ENCODE measurements at regions not wholly inside any gene's neighbourhood (a gene's known extent, or its start where the extent isn't known, plus 50 kb on each side); places are given as distances from the start of the nearest gene placed in this dataset.
A peak's percentile ranks its signal among the peaks of the same experiment; 100 is the strongest.
"Not testable (repeated sequence)": the region's sequence is repeated elsewhere in the genome, so short reads cannot be mapped to it uniquely, and the experiment has no call there.

DNA sequence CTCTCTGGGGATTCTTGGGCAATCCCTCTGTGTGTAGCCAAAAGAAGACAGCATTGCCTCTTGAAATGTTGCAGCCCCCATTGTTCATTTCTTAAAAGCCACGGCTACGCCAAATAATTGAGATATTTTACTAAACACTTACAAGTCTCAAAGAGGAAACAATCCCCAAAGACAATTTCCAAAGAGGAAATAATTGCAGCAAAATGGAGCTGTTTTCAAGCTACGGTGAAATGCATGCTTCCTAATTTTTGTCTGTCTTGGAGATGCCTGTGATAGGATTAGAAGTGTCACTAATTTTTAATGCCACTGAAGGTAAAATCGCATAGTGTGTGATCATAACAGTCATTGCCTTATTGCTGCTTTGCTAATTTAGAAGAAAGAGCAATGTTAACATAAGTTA is 72.9 kb upstream of the NAMPT start:
- DNase-seq = no peak
- H3K4me1 Mint-ChIP-seq = no peaks in the 10 kb centered on the region
- H3K4me3 Mint-ChIP-seq = no peak overlapping the region
- H3K9me3 Mint-ChIP-seq = peaks cover 0 to 4% (median 0%) of the 10 kb centered on the region in 6 donors
- no peaks in the 10 kb centered on the region for H3K36me3 Mint-ChIP-seq
- peaks cover 2 to 14% (median 8%) of the 10 kb centered on the region in 3 donors for H3K27me3 Mint-ChIP-seq (ENCODE audit: low read depth in 3 of 3)
- no peak overlapping the region for H3K27ac Mint-ChIP-seq

DNA sequence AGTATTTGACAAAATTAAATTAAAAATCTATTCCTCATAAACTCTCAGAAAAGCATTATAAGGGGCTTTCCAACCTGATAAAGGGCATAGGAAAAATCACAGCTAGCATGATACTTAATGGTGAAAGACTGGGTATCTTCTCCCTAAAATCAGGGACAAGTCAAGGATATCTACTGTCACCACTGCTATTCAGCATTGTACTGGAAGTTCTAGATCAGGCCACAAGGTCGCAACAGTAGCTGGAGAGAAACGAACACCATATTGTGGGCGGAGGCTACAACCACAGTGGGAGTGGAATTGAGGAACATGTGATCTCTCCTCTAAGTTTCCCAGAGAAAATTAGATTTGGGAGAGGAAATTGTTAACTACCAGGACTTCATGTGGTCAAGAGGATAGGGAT is 70.0 kb upstream of the NAMPT start:
- H3K27me3 Mint-ChIP-seq (ENCODE audit: low read depth in 3 of 3) = peaks cover 3 to 6% (median 5%) of the 10 kb centered on the region in 3 donors
- H3K36me3 Mint-ChIP-seq = peaks cover 0 to 5% (median under 1%) of the 10 kb centered on the region in 3 donors
- H3K27ac Mint-ChIP-seq = no peak overlapping the region
- H3K9me3 Mint-ChIP-seq = peaks cover 0 to 14% (median 5%) of the 10 kb centered on the region in 6 donors
- no peaks in the 10 kb centered on the region for H3K4me1 Mint-ChIP-seq
- no peak for DNase-seq
- H3K4me3 Mint-ChIP-seq = no peak overlapping the region

DNA sequence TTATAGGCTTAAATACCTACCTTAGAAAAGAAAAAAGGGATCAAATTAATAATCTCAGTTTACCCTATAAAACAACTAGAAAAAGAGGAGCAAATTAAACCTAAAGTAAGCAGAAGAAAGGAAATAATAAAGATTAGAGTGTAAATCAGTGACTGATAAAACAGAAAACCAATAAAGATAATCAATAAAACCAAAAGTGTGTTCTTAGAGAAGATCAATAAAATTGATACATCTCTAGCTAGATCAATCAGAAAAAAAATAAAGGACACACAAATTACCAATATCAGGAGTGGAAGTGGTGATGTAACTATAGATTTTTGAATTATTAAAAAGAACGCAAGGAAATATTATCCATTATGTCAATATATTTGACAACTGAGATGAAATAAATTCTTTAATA is 69.2 kb upstream of the NAMPT start:
- no peaks in the 10 kb centered on the region for H3K4me1 Mint-ChIP-seq
- DNase-seq = no peak
- H3K27me3 Mint-ChIP-seq (ENCODE audit: low read depth in 3 of 3) = peaks cover 3 to 6% (median 5%) of the 10 kb centered on the region in 3 donors
- H3K4me3 Mint-ChIP-seq = no peak overlapping the region
- peaks cover 3 to 11% (median 4%) of the 10 kb centered on the region in 3 donors for H3K36me3 Mint-ChIP-seq
- H3K9me3 Mint-ChIP-seq = peaks cover 2 to 21% (median 7%) of the 10 kb centered on the region in 6 donors
- H3K27ac Mint-ChIP-seq = no peak overlapping the region

DNA sequence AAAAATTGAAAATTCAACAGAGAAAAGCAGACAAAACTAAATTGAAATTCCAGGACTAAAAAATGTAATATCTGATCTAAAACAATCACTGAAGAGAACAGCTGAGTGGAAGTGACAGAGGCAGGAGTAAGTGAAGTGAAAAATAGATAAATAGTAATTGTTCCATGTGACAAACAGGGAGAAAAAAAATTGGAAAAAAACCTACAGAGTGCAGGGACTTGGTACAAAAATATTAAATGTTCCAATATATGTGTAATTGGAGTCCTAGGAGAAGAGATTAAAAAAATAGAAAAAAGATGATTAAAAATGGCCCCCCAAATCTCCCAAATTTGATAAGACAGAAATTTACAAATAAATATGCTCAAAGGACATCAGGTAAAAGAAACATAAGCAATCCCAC is 63.4 kb upstream of the NAMPT start:
- peaks cover 4 to 8% (median 7%) of the 10 kb centered on the region in 3 donors for H3K27me3 Mint-ChIP-seq (ENCODE audit: low read depth in 3 of 3)
- H3K4me3 Mint-ChIP-seq = no peak overlapping the region
- peaks cover 28% of the 10 kb centered on the region in 2 donors for H3K4me1 Mint-ChIP-seq
- no peak for DNase-seq
- H3K9me3 Mint-ChIP-seq = peaks cover 5 to 31% (median 16%) of the 10 kb centered on the region in 6 donors
- no peak overlapping the region for H3K27ac Mint-ChIP-seq
- H3K36me3 Mint-ChIP-seq = peaks cover 3 to 11% (median 4%) of the 10 kb centered on the region in 3 donors

DNA sequence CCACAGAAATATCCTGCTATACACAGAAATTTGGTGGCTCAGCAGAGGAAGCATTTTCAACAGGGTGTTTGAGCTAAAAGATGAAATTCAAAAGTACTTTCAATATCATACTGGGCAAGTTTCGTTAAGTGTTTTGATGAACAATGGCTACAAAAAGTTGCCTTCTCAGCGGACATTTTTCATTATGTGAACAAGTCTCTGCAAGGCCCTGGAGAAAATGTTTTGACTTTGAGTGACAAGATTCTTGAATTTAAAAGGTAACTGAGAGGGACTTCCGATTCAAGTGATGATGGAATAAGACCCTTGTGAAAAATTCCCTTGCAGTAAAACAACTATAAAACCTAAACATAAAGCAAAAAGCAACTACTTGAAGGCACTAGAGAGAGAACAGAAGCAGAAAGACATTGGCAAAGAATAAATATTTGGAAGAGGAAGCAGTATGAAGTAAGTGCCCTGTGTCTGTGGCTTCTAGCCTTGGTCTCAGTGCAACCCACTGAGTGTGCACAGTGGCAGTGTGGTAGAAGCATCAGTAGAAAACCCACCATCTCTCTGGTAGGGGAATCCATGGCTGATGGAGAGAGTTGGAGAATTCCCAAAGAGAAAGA is 62.5 kb upstream of the NAMPT start:
- Mint-ChIP-seq H3K4me3 (peak overlapping the region in 3 of 5 donors; percentile 3 to 73 (median 15)), H3K27me3 (ENCODE audit: low read depth in 3 of 3) (peaks cover 2 to 8% (median 5%) of the 10 kb centered on the region in 3 donors), H3K9me3 (peaks cover 7 to 36% (median 20%) of the 10 kb centered on the region in 6 donors), H3K4me1 (peaks cover 28% of the 10 kb centered on the region in 2 donors), H3K27ac (peak overlapping the region in 4 of 6 donors; percentile 43 to 87 (median 65)), H3K36me3 (peaks cover 3 to 11% (median 4%) of the 10 kb centered on the region in 3 donors)
- DNase-seq = peak in 2 of 3 donors; percentile 2 to 27

GRCh38 chr7:106346678-106347217 is 62.0 kb upstream of the NAMPT start:
- peaks cover 28% of the 10 kb centered on the region in 2 donors for H3K4me1 Mint-ChIP-seq

GRCh38 chr7:106346167-106346677 is 61.4 kb upstream of the NAMPT start:
- H3K4me3 Mint-ChIP-seq = peak overlapping the region in 1 of 5 donors; percentile 73
- peaks cover 4 to 18% (median 10%) of the 10 kb centered on the region in 3 donors for H3K36me3 Mint-ChIP-seq
- peaks cover 16 to 46% (median 28%) of the 10 kb centered on the region in 6 donors for H3K9me3 Mint-ChIP-seq
- DNase-seq = no peak
- peak overlapping the region in 5 of 6 donors; percentile 24 to 87 (median 67) for H3K27ac Mint-ChIP-seq
- H3K27me3 Mint-ChIP-seq (ENCODE audit: low read depth in 3 of 3) = peaks cover 5 to 8% (median 5%) of the 10 kb centered on the region in 3 donors
- peaks cover 28% of the 10 kb centered on the region in 2 donors for H3K4me1 Mint-ChIP-seq

More at GRCh38 chr7:106346678-106347217, 62.0 kb upstream of the NAMPT start:
- peak; percentile 38 to 75 (median 59) for DNase-seq
- Mint-ChIP-seq H3K36me3 (peaks cover 4 to 15% (median 8%) of the 10 kb centered on the region in 3 donors), H3K4me3 (peak overlapping the region in 2 of 5 donors; percentile 3 to 73), H3K9me3 (peaks cover 13 to 41% (median 25%) of the 10 kb centered on the region in 6 donors), H3K27me3 (ENCODE audit: low read depth in 3 of 3) (peaks cover 5 to 8% (median 5%) of the 10 kb centered on the region in 3 donors), H3K27ac (peak overlapping the region in 5 of 6 donors; percentile 66 to 87 (median 77))

- peaks cover 4 to 18% (median 10%) of the 10 kb centered on the region in 3 donors for H3K36me3 Mint-ChIP-seq
- H3K4me1 Mint-ChIP-seq = peaks cover 28% of the 10 kb centered on the region in 2 donors
- peaks cover 5 to 6% (median 6%) of the 10 kb centered on the region in 3 donors for H3K27me3 Mint-ChIP-seq (ENCODE audit: low read depth in 3 of 3)
- peak overlapping the region in 1 of 5 donors; percentile 27 for H3K4me3 Mint-ChIP-seq
- H3K27ac Mint-ChIP-seq = peak overlapping the region in 4 of 6 donors; percentile 66 to 87 (median 72)
- DNase-seq = peak in 1 of 3 donors; percentile 3
- H3K9me3 Mint-ChIP-seq = peaks cover 16 to 46% (median 27%) of the 10 kb centered on the region in 6 donors
Measured at GRCh38 chr7:106345421-106346166, 60.8 kb upstream of the NAMPT start.

DNA sequence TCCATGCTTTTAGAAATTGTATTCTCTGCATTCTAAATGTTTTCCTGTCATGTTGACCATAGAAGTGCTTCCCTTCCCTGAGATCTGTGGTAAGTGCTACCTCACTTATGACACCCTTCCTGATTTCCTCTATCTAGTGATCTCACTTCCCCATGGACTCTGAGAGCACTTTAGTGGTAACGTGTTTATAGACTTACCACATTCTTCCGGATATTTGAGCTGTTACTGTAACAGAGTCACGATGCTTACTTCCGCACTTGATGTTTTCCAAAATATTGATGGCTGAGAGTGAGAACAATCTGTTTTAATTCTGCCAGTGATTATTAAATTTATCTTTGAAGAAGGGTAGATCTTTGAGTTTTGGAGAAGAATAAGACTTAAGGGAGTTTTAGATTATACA is 60.1 kb upstream of the NAMPT start:
- peaks cover 7 to 9% (median 8%) of the 10 kb centered on the region in 3 donors for H3K27me3 Mint-ChIP-seq (ENCODE audit: low read depth in 3 of 3)
- H3K27ac Mint-ChIP-seq = peak overlapping the region in 2 of 6 donors; percentile 5 to 66
- peaks cover 21 to 46% (median 30%) of the 10 kb centered on the region in 6 donors for H3K9me3 Mint-ChIP-seq
- no peak for DNase-seq
- peaks cover 28% of the 10 kb centered on the region in 2 donors for H3K4me1 Mint-ChIP-seq
- H3K4me3 Mint-ChIP-seq = no peak overlapping the region
- H3K36me3 Mint-ChIP-seq = peaks cover 4 to 14% (median 10%) of the 10 kb centered on the region in 3 donors

- H3K27me3 Mint-ChIP-seq (ENCODE audit: low read depth in 3 of 3) = peaks cover 7 to 9% (median 8%) of the 10 kb centered on the region in 3 donors
Measured at GRCh38 chr7:106344211-106344610, 59.4 kb upstream of the NAMPT start.

DNA sequence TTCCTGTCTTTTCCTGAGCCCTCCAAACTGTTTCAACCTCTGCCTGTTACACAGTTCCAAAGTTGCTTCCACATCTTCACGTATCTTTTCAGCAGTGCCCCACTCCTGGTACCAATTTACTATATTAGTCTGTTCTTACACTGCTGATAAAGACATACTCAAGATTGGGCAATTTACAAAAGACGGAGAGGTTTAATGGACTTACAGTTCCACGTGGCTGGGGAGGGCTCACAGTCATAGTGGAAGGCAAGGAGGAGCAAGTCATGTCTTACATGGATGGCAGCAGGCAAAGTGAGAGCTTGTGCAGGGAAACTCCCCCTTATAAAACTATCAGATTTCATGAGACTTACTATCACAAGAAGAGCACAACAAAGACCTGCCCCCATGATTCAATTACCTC is 57.3 kb upstream of the NAMPT start:
- not testable (repeated sequence) for H3K27me3 Mint-ChIP-seq (ENCODE audit: low read depth in 3 of 3); H3K4me3 Mint-ChIP-seq; H3K27ac Mint-ChIP-seq; DNase-seq
- peaks cover 17 to 18% of the 10 kb centered on the region in 2 donors for H3K4me1 Mint-ChIP-seq
- peaks cover 30 to 57% (median 37%) of the 10 kb centered on the region in 6 donors for H3K9me3 Mint-ChIP-seq
- peaks cover 0 to 14% (median 7%) of the 10 kb centered on the region in 3 donors for H3K36me3 Mint-ChIP-seq

More at GRCh38 chr7:106344211-106344610, 59.4 kb upstream of the NAMPT start:
- DNase-seq = no peak
- peaks cover 19 to 45% (median 29%) of the 10 kb centered on the region in 6 donors for H3K9me3 Mint-ChIP-seq
- peaks cover 28% of the 10 kb centered on the region in 2 donors for H3K4me1 Mint-ChIP-seq
- H3K27ac Mint-ChIP-seq = no peak overlapping the region
- H3K4me3 Mint-ChIP-seq = no peak overlapping the region
- peaks cover 0 to 8% (median 7%) of the 10 kb centered on the region in 3 donors for H3K36me3 Mint-ChIP-seq

- H3K27ac Mint-ChIP-seq; H3K4me1 Mint-ChIP-seq; DNase-seq; H3K27me3 Mint-ChIP-seq (ENCODE audit: low read depth in 3 of 3); H3K4me3 Mint-ChIP-seq: not testable (repeated sequence)
- peaks cover 0 to 14% (median 7%) of the 10 kb centered on the region in 3 donors for H3K36me3 Mint-ChIP-seq
- H3K9me3 Mint-ChIP-seq = peaks cover 30 to 67% (median 40%) of the 10 kb centered on the region in 6 donors
Measured at GRCh38 chr7:106340247-106340596, 55.4 kb upstream of the NAMPT start.

DNA sequence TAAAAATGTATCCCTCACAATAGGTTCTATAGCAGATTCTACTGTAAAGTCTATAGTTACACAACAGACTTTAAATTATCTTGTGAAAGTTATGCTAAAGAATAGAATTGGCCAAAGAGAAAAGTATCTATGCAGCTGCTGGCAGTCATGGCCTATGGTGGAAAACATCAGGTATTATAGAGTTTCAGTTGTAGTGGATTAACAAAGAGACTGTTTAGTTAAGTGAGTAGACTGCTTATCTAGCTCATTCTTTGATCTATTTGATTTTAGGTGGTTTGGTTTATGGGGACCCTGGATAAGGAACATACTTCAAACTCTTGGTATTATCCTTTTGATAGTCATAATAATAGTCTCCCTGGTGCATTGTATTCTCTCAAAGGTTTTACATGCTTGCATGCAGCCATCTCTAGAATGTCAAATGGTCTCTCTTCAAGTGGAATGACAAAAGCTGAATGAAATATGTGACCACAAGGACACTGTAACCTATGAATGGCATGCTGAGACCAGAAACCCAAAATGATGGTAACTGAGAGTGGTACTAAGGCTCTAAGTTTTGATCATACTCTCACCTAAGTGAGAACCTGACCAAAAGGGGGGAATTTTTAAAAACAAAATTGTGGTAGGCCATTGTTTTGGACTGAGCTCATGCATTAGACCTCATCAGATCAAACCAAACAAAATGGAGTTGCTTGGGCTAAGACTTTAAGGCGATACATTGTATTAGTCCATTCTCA is 54.9 kb upstream of the NAMPT start:
- H3K4me1 Mint-ChIP-seq = no peaks in the 10 kb centered on the region
- peaks cover 4 to 8% (median 6%) of the 10 kb centered on the region in 3 donors for H3K27me3 Mint-ChIP-seq (ENCODE audit: low read depth in 3 of 3)
- H3K36me3 Mint-ChIP-seq = peaks cover 0 to 14% (median 7%) of the 10 kb centered on the region in 3 donors
- H3K27ac Mint-ChIP-seq = no peak overlapping the region
- no peak for DNase-seq
- no peak overlapping the region for H3K4me3 Mint-ChIP-seq
- H3K9me3 Mint-ChIP-seq = peaks cover 28 to 67% (median 40%) of the 10 kb centered on the region in 6 donors
